ENCODE measurements at regions not wholly inside any gene's neighbourhood (a gene's known extent, or its start where the extent isn't known, plus 50 kb on each side); places are given as distances from the start of the nearest gene placed in this dataset.

DNA sequence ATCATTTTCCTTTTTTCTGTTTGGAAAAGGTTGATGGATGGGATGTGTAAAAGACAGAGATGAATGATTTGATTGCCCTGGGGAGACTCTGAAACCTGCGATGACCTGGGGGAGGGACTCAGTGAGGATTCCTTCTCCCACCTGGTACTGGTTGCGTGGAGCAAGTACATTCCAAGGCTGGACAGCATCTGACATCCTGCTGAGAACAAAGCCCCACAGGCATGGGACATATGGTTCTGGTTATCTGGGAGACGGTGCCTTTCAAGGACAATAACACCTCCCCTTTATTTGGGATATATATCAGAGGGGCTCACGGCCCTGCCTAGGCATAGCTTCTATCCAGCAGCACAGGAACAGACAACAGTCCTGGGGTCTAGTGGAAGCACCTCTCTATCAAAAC, 527.8 kb downstream of the METTL15 start (continued):
- TF ChIP-seq EGR1 (IDR thresholded peaks at IDR 0.05; ENCODE audit: low read depth) = no peak
- no peak for TF ChIP-seq RAD21 (IDR thresholded peaks at IDR 0.05; ENCODE audit: low read depth)
- TF ChIP-seq ZBTB33 (IDR thresholded peaks at IDR 0.05; ENCODE audit: extremely low read depth, insufficient replicate concordance, low read length) = no peak
- no peak for TF ChIP-seq SRF (IDR thresholded peaks at IDR 0.05; ENCODE audit: low read depth)
- TF ChIP-seq SIN3A (IDR thresholded peaks at IDR 0.05; ENCODE audit: low read depth) = no peak
- TF ChIP-seq CBX3 (IDR thresholded peaks at IDR 0.05; ENCODE audit: low read depth) = no peak
- no peak for TF ChIP-seq YY1 (IDR thresholded peaks at IDR 0.05; ENCODE audit: extremely low read depth, insufficient replicate concordance, low read depth, low read length)
- TF ChIP-seq, protein P1, sequence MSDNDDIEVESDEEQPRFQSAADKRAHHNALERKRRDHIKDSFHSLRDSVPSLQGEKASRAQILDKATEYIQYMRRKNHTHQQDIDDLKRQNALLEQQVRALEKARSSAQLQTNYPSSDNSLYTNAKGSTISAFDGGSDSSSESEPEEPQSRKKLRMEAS (IDR thresholded peaks at IDR 0.05) = no peak

DNA sequence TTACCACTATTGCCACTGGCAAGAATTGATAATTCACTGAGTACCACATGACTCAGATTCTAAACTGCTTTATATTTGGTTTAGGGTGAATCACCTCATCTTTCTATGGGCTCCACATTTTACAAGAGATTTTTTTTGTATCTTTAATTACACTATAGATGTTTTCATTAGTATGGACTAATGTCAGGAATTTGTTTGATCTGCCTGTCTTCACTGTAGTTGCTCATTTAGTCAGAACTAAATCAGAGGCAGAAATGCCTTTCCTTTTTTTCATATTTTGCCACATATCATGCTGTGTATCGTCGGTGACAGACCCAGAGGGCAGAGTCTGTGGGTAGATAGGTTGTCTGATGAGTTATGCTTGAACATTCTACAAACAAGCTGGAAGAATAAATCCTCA, 524.1 kb downstream of the METTL15 start:
- no peak overlapping the region for H2AFZ ChIP-seq (ENCODE audit: low read depth, low read length, poor library complexity, severe bottlenecking)
- no TSS peak for BruUV-seq (replicated peaks)
- H3K9me2 ChIP-seq (ENCODE audit: insufficient read depth) = no peaks in the 10 kb centered on the region
- ATAC-seq (no peak), DNase-seq (ENCODE audit: low read depth, low spot score) (no peak)
- no peaks in the 10 kb centered on the region for H3K9me3 ChIP-seq (ENCODE audit: control insufficient read depth in 1 of 2, insufficient read depth in 1 of 2, low read depth in 1 of 2, low read length in 2 of 2)
- no peak overlapping the region for H3K27ac ChIP-seq (ENCODE audit: low read depth, low read length)
- no peaks in the 10 kb centered on the region for H3K36me3 ChIP-seq (ENCODE audit: control insufficient read depth in 1 of 2, insufficient read depth in 2 of 2, low read length in 2 of 2)
- H3K9ac ChIP-seq (ENCODE audit: low read length) = no peak overlapping the region
- no peaks in the 10 kb centered on the region for H3K4me1 ChIP-seq (ENCODE audit: control insufficient read depth in 1 of 2, insufficient read depth in 2 of 2, low read length in 2 of 2)
- ChIA-PET RAD21 (ENCODE audit: low non-redundant PET in 1 of 2, low total read pairs in 2 of 2, uncharacterized antibody in 2 of 2, unreplicated experiment in 2 of 2) (no interaction called here), POLR2A (no interaction called here), CTCF (no interaction called here)
- no peak overlapping the region for H3K4me2 ChIP-seq (ENCODE audit: low read length)
- H4K20me1 ChIP-seq (ENCODE audit: insufficient read depth) = no peaks in the 10 kb centered on the region
- no peaks in the 10 kb centered on the region for H3K27me3 ChIP-seq (ENCODE audit: insufficient read depth, low read length)
- no peak overlapping the region for H3K4me3 ChIP-seq (replicated peaks in 1 of 2; ENCODE audit: low read depth in 1 of 2, low read length in 2 of 2)
- no peaks in the 10 kb centered on the region for H3K79me2 ChIP-seq (ENCODE audit: insufficient read depth, low read length)
- TF ChIP-seq ELF1 (IDR thresholded peaks at IDR 0.05; ENCODE audit: borderline replicate concordance, low read depth) (no peak), POLR2A (IDR thresholded peaks at IDR 0.05; ENCODE audit: borderline replicate concordance, extremely low read depth, insufficient read depth, insufficient read length) (no peak), SIN3A (IDR thresholded peaks at IDR 0.05; ENCODE audit: low read depth) (no peak), EZH2phosphoT487 (IDR thresholded peaks at IDR 0.05; ENCODE audit: borderline replicate concordance) (no peak), POLR2AphosphoS5 (IDR thresholded peaks at IDR 0.05; ENCODE audit: low read depth, low read length) (no peak), SRF (IDR thresholded peaks at IDR 0.05; ENCODE audit: low read depth) (no peak), SP1 (IDR thresholded peaks at IDR 0.05; ENCODE audit: low read depth) (no peak)
- TF ChIP-seq, protein P2, sequence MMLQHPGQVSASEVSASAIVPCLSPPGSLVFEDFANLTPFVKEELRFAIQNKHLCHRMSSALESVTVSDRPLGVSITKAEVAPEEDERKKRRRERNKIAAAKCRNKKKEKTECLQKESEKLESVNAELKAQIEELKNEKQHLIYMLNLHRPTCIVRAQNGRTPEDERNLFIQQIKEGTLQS (IDR thresholded peaks at IDR 0.05) = no peak
- TF ChIP-seq, protein P1 (IDR thresholded peaks at IDR 0.05) = no peak
- intact Hi-C loops (cut with micrococcal nuclease) = no loop called here
